Activated CD4-positive, alpha-beta T cell treated with anti-CD3 and anti-CD28 coated beads, Interleukin-2, amount 10 ng/mL, durations not matched to agents 7 days and 5 days (primary cell): ENCODE measurements at regions not wholly inside any gene's neighbourhood (a gene's known extent, or its start where the extent isn't known, plus 50 kb on each side); places are given as distances from the start of the nearest gene placed in this dataset.

ENCODE experiments used
- CTCF ChIA-PET: fragments of 350-600 bp; sonication (Branson Sonifier 250); formaldehyde crosslinking; loops from one replicate; lab custom pipeline; 2021; ENCODE audit warnings: antibody characterized with exemption; lab: Charles Lee
- POLR2A ChIA-PET: fragments of 350-600 bp; sonication (Branson Sonifier 250); formaldehyde crosslinking; loops from one replicate; lab custom pipeline; 2021; ENCODE audit warnings: antibody characterized with exemption; lab: Charles Lee
- DNase-seq: peaks from one replicate; pipeline ENCODE4 v3.0.0-alpha.2; 2020
- H3K27ac Mint-ChIP-seq: one replicate; pipeline ENCODE4 v1.8.0; 2021; ENCODE audit warnings: mild to moderate bottlenecking, moderate library complexity, mixed read lengths
- H3K27me3 Mint-ChIP-seq: one replicate; pipeline ENCODE4 v1.8.0; 2021; ENCODE audit warnings: mixed read lengths
- H3K36me3 Mint-ChIP-seq: one replicate; pipeline ENCODE4 v1.8.0; 2021; ENCODE audit warnings: low read depth, mixed read lengths
- H3K4me1 Mint-ChIP-seq: one replicate; pipeline ENCODE4 v1.8.0; 2021; ENCODE audit warnings: mixed read lengths
- H3K4me3 Mint-ChIP-seq: one replicate; pipeline ENCODE4 v1.8.0; 2021; ENCODE audit warnings: mild to moderate bottlenecking, moderate library complexity, mixed read lengths
- H3K9me3 Mint-ChIP-seq: one replicate; pipeline ENCODE4 v1.8.0; 2021; ENCODE audit warnings: mixed read lengths

- no peaks in the 10 kb centered on the region for H3K27me3 Mint-ChIP-seq
- H3K36me3 Mint-ChIP-seq, result no peaks in the 10 kb centered on the region
- H3K4me3 Mint-ChIP-seq, result no peak overlapping the region
- H3K27ac Mint-ChIP-seq, result no peak overlapping the region
- ChIA-PET CTCF (no interaction called here), POLR2A (no interaction called here)
- H3K9me3 Mint-ChIP-seq, result no peaks in the 10 kb centered on the region
- no peak for DNase-seq
- no peaks in the 10 kb centered on the region for H3K4me1 Mint-ChIP-seq
These were observed 1034.8 kb downstream of the NLGN4Y start for GRCh38 chrY:15559169-15559568.

DNA sequence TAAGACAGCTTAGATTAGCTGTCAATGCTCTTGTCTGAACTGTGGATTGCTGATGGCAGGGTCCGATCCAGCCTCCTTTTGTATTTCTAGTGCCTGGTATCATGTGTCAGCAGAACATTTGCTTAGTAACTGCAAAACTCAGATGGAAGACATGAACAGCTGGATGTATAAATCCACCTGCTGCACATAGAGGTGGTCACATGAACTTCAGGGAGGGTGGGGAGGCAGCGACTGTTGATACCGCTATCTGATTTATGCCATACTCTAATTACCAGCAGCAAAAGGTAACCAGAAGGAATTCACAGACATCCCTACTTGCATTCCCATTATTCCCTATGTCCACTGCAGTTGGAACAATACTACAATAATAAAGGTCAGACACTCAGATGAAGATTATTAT lies 1036.5 kb downstream of the NLGN4Y start:
- no peaks in the 10 kb centered on the region for H3K36me3 Mint-ChIP-seq
- DNase-seq, result no peak
- CTCF ChIA-PET, result no interaction called here
- H3K4me3 Mint-ChIP-seq, result no peak overlapping the region
- no peaks in the 10 kb centered on the region for H3K9me3 Mint-ChIP-seq
- H3K4me1 Mint-ChIP-seq, result no peaks in the 10 kb centered on the region
- no peak overlapping the region for H3K27ac Mint-ChIP-seq
- POLR2A ChIA-PET, result no interaction called here
- H3K27me3 Mint-ChIP-seq, result no peaks in the 10 kb centered on the region

- Mint-ChIP-seq H3K36me3 (no peaks in the 10 kb centered on the region), H3K9me3 (no peaks in the 10 kb centered on the region), H3K27me3 (no peaks in the 10 kb centered on the region), H3K4me1 (no peaks in the 10 kb centered on the region), H3K27ac (no peak overlapping the region), H3K4me3 (no peak overlapping the region)
- ChIA-PET POLR2A (no interaction called here), CTCF (no interaction called here)
- DNase-seq, result no peak
These were observed 1037.4 kb downstream of the NLGN4Y start for GRCh38 chrY:15561501-15562289.

GRCh38 chrY:15577886-15578285 lies 1053.6 kb downstream of the NLGN4Y start:
- H3K9me3 Mint-ChIP-seq, result no peaks in the 10 kb centered on the region
- no peaks in the 10 kb centered on the region for H3K36me3 Mint-ChIP-seq
- H3K27me3 Mint-ChIP-seq, result no peaks in the 10 kb centered on the region
- H3K4me1 Mint-ChIP-seq, result no peaks in the 10 kb centered on the region
- ChIA-PET CTCF (no interaction called here), POLR2A (no interaction called here)
- DNase-seq, result no peak
- no peak overlapping the region for H3K27ac Mint-ChIP-seq
- no peak overlapping the region for H3K4me3 Mint-ChIP-seq

DNA sequence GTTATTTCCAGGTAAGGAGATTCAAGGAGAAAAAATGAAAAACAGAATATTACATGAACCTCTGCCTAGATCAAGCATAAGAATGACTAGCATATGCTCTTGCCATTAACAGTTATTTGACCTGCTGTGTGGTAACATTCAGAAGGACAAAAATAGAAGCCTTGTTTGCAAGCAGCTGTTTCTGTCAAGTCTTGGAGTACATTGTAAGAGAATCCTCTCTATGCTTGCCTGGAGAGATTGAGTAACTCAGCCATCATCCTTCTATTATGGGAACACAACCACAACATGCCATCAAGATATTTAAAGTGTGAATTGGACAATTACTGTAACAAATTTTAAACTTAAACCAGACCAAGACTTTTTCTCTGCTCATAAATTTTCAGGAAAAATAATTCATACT lies 1054.4 kb downstream of the NLGN4Y start:
- DNase-seq, result no peak
- Mint-ChIP-seq H3K36me3 (no peaks in the 10 kb centered on the region), H3K9me3 (no peaks in the 10 kb centered on the region), H3K27me3 (no peaks in the 10 kb centered on the region), H3K4me3 (no peak overlapping the region), H3K27ac (no peak overlapping the region), H3K4me1 (no peaks in the 10 kb centered on the region)
- ChIA-PET CTCF (no interaction called here), POLR2A (no interaction called here)

- Mint-ChIP-seq H3K27ac (no peak overlapping the region), H3K4me3 (no peak overlapping the region), H3K9me3 (no peaks in the 10 kb centered on the region), H3K27me3 (no peaks in the 10 kb centered on the region), H3K4me1 (no peaks in the 10 kb centered on the region), H3K36me3 (no peaks in the 10 kb centered on the region)
- no peak for DNase-seq
- ChIA-PET POLR2A (no interaction called here), CTCF (no interaction called here)
These were observed 1054.9 kb downstream of the NLGN4Y start for GRCh38 chrY:15579245-15579644.

- Mint-ChIP-seq H3K4me3 (no peak overlapping the region), H3K27ac (no peak overlapping the region), H3K4me1 (no peaks in the 10 kb centered on the region), H3K9me3 (no peaks in the 10 kb centered on the region), H3K36me3 (no peaks in the 10 kb centered on the region), H3K27me3 (no peaks in the 10 kb centered on the region)
- CTCF ChIA-PET, result no interaction called here
- POLR2A ChIA-PET, result no interaction called here
- DNase-seq, result no peak
These were observed 1058.8 kb downstream of the NLGN4Y start for GRCh38 chrY:15583111-15583510.

- Mint-ChIP-seq H3K27ac (no peak overlapping the region), H3K9me3 (no peaks in the 10 kb centered on the region), H3K27me3 (no peaks in the 10 kb centered on the region), H3K36me3 (no peaks in the 10 kb centered on the region), H3K4me1 (no peaks in the 10 kb centered on the region), H3K4me3 (no peak overlapping the region)
- CTCF ChIA-PET, result no interaction called here
- POLR2A ChIA-PET, result no interaction called here
- DNase-seq, result no peak
These were observed 1068.6 kb downstream of the NLGN4Y start for GRCh38 chrY:15592957-15593356.

DNA sequence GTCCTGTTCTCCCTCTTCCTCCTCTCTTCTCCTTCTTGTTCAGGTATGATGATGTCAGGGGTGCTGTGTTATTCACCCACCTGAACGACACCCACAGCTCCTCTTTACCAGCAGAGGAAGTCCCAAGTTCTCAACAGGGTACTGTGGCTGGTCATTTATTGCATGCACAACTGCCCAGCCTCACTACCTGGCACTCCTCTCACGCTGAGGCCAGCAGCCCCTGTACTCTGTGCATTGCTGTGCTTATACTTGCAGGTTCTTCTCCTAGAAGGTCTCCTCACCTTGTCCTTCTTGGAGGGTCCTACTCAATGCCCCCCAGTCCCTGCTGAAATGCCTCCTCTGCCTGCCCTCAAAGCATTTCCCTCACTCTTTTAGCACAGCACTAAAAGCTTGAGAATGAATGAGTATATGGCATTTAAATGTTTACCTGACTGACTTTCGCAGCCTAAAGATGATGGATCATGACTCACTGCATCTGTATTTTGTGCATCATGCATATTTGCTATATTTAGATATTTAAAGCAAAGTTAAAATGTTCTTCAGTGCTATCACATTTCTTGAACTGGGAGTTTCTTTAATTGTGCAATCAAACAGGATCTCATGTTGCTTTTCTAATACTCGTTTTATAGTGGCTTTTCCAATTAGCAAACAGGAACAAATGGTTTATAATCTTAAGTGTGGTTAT lies 1069.3 kb downstream of the NLGN4Y start:
- CTCF ChIA-PET, result no interaction called here

DNA sequence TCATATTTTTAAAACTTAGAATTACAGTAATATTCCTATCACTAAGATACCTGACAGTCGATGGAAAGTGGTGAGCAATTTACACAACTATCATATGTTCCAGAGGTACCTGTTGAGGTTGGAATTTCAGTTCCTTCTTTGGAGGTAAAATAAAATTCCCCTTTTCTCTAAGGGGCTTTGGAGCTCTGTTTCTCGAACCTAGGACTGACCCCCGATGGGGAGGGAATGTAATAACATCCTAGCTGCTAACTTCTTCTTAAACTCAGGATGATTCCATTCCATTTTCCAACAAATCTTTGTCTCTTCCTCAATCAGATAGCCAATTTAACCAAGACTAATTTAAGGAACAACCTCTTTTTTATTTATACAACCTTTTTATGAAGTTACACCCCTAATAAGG lies 1069.8 kb downstream of the NLGN4Y start:
- no peak overlapping the region for H3K27ac Mint-ChIP-seq
- no peaks in the 10 kb centered on the region for H3K4me1 Mint-ChIP-seq
- no peak overlapping the region for H3K4me3 Mint-ChIP-seq
- H3K9me3 Mint-ChIP-seq, result no peaks in the 10 kb centered on the region
- CTCF ChIA-PET, result no interaction called here
- DNase-seq, result no peak
- H3K27me3 Mint-ChIP-seq, result no peaks in the 10 kb centered on the region
- POLR2A ChIA-PET, result no interaction called here
- no peaks in the 10 kb centered on the region for H3K36me3 Mint-ChIP-seq

More for the DNA sequence above, 1069.3 kb downstream of the NLGN4Y start:
- H3K9me3 Mint-ChIP-seq, result no peaks in the 10 kb centered on the region
- no peaks in the 10 kb centered on the region for H3K36me3 Mint-ChIP-seq
- no peaks in the 10 kb centered on the region for H3K27me3 Mint-ChIP-seq
- H3K4me1 Mint-ChIP-seq, result no peaks in the 10 kb centered on the region
- POLR2A ChIA-PET, result no interaction called here
- no peak for DNase-seq
- H3K4me3 Mint-ChIP-seq, result no peak overlapping the region
- H3K27ac Mint-ChIP-seq, result no peak overlapping the region

DNA sequence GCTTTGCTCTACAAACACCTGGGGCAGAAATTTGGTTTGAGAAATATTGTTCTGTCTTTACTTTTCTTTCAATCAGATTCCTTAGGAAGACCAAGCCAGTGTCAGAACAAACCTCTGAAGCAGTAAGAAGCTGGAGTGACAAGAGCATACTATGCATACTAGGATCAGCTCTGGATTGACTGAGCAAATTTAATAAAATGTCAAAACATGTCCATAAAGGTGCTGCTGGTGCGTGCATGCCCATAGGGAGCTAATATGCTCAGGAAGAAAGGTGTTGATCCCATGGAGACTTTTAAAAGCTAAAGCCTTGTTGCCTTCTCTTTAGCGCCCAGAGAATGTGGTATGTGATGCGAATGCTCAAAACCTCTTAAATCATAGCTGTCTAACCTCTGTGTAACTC lies 1076.2 kb downstream of the NLGN4Y start:
- H3K27ac Mint-ChIP-seq, result no peak overlapping the region
- no peak for DNase-seq
- no peaks in the 10 kb centered on the region for H3K27me3 Mint-ChIP-seq
- ChIA-PET CTCF (no interaction called here), POLR2A (no interaction called here)
- H3K9me3 Mint-ChIP-seq, result no peaks in the 10 kb centered on the region
- H3K36me3 Mint-ChIP-seq, result no peaks in the 10 kb centered on the region
- H3K4me3 Mint-ChIP-seq, result no peak overlapping the region
- H3K4me1 Mint-ChIP-seq, result no peaks in the 10 kb centered on the region

DNA sequence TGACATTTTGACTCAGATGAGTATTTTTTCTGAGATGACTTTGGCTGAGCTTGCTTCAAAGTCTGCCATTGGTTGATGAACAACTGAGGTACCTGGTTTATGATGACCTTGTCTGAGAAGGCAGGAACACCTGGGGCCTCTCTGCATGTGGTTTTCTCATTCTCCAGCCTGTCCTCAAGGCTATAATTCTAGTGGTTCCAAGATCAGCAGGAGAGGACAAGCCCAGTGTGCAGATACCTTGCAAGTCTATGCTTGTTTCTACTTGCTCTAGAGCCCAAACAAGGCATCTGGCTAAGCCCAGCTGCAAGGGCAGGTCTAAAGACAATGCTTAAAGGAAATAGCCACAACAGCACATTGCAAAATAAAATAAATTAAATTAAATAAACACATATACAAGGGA lies 1100.0 kb downstream of the NLGN4Y start:
- POLR2A ChIA-PET, result no interaction called here
- CTCF ChIA-PET, result no interaction called here
- DNase-seq, result no peak
- Mint-ChIP-seq H3K27ac (no peak overlapping the region), H3K27me3 (no peaks in the 10 kb centered on the region), H3K4me3 (no peak overlapping the region), H3K36me3 (no peaks in the 10 kb centered on the region), H3K9me3 (no peaks in the 10 kb centered on the region), H3K4me1 (no peaks in the 10 kb centered on the region)

GRCh38 chrY:15624928-15625327 lies 1100.6 kb downstream of the NLGN4Y start:
- Mint-ChIP-seq H3K36me3 (no peaks in the 10 kb centered on the region), H3K4me1 (no peaks in the 10 kb centered on the region), H3K27ac (no peak overlapping the region), H3K27me3 (no peaks in the 10 kb centered on the region), H3K9me3 (no peaks in the 10 kb centered on the region), H3K4me3 (no peak overlapping the region)
- POLR2A ChIA-PET, result no interaction called here
- CTCF ChIA-PET, result no interaction called here
- no peak for DNase-seq

DNA sequence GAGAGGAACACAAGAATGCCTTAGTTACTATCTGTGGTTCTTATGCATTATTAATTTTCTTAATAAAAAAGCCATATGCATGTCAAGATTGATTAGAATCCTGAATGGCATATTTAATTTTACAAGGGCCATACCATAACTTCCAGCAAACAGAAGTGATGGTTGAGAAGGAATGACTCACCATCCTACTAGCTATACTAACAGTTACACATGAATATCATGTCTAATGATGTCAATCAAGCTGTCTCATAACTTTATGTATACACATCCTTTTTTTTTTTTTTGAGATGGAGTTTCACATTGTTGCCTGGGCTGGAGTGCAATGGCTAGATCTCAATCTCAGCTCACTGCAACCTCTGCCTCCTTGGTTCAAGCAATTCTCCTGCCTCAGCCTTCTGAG lies 1123.9 kb downstream of the NLGN4Y start:
- Mint-ChIP-seq H3K9me3 (no peaks in the 10 kb centered on the region), H3K27me3 (no peaks in the 10 kb centered on the region), H3K4me1 (no peaks in the 10 kb centered on the region), H3K4me3 (no peak overlapping the region), H3K27ac (no peak overlapping the region), H3K36me3 (no peaks in the 10 kb centered on the region)
- POLR2A ChIA-PET, result no interaction called here
- CTCF ChIA-PET, result no interaction called here
- DNase-seq, result no peak
